ENCODE measurements at regions not wholly inside any gene's neighbourhood (a gene's known extent, or its start where the extent isn't known, plus 50 kb on each side); places are given as distances from the start of the nearest gene placed in this dataset.

GRCh38 chr3:177468816-177469215 lies 271.5 kb upstream of the TBL1XR1 start:
- no peak for TF ChIP-seq CTCF (IDR thresholded peaks at IDR 0.05 in 8 of 11, conservative IDR thresholded peaks at IDR 0.05 in 3 of 11)
- no peak for TF ChIP-seq POLR2A (IDR thresholded peaks at IDR 0.05)

Data from spleen (tissue), 7 donors.